ENCODE measurements at regions not wholly inside any gene's neighbourhood (a gene's known extent, or its start where the extent isn't known, plus 50 kb on each side); places are given as distances from the start of the nearest gene placed in this dataset.
"Not testable (repeated sequence)": the region's sequence is repeated elsewhere in the genome, so short reads cannot be mapped to it uniquely, and the experiment has no call there.

DNA sequence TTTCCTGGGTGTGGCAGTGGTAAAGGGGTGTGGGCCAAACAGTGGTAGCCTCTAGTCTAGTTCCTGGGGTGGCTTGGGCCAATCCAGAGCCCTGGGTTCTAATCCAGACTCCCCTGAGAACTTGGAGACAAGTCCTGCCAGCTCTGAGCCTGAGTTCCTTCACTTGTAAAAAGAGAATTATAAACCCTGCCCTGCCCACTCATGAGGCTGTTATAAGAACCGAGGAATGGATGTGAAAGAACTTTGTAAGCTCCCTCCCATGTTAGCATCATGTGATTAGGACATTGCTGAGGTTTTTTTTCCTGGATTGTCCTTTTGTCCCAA lies 131.0 kb downstream of the RRAGC start:
- H4K20me1 ChIP-seq (ENCODE audit: control insufficient read depth, insufficient read depth, low read depth, low read length): no peaks in the 10 kb centered on the region
- H3K4me3 ChIP-seq (ENCODE audit: low read length): no peak overlapping the region
- no peaks in the 10 kb centered on the region for H3K36me3 ChIP-seq (ENCODE audit: control insufficient read depth, low read length)
- H3K9me2 ChIP-seq (replicated peaks; ENCODE audit: control insufficient read depth, low read length): no peaks in the 10 kb centered on the region
- no peak overlapping the region for H3K27ac ChIP-seq (ENCODE audit: low read depth, low read length)
- H3K4me1 ChIP-seq (ENCODE audit: control insufficient read depth, low read length): no peaks in the 10 kb centered on the region
- no peaks in the 10 kb centered on the region for H3F3A ChIP-seq (ENCODE audit: control insufficient read depth, insufficient read depth)
- H3K4me2 ChIP-seq (ENCODE audit: low read length): no peak overlapping the region
- H3K9me3 ChIP-seq (ENCODE audit: control insufficient read depth, insufficient read depth, low read length): no peaks in the 10 kb centered on the region
- peaks cover 33% of the 10 kb centered on the region for H3K27me3 ChIP-seq (ENCODE audit: control insufficient read depth, low read length)
- no peak for TF ChIP-seq EZH2phosphoT487 (IDR thresholded peaks at IDR 0.05; ENCODE audit: borderline replicate concordance, low read length)
- TF ChIP-seq, protein P1, sequence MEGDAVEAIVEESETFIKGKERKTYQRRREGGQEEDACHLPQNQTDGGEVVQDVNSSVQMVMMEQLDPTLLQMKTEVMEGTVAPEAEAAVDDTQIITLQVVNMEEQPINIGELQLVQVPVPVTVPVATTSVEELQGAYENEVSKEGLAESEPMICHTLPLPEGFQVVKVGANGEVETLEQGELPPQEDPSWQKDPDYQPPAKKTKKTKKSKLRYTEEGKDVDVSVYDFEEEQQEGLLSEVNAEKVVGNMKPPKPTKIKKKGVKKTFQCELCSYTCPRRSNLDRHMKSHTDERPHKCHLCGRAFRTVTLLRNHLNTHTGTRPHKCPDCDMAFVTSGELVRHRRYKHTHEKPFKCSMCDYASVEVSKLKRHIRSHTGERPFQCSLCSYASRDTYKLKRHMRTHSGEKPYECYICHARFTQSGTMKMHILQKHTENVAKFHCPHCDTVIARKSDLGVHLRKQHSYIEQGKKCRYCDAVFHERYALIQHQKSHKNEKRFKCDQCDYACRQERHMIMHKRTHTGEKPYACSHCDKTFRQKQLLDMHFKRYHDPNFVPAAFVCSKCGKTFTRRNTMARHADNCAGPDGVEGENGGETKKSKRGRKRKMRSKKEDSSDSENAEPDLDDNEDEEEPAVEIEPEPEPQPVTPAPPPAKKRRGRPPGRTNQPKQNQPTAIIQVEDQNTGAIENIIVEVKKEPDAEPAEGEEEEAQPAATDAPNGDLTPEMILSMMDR (IDR thresholded peaks at IDR 0.05; ENCODE audit: low read depth, low read length, poor library complexity, severe bottlenecking): no peak
- H3K79me2 ChIP-seq (ENCODE audit: control insufficient read depth, low read length): no peaks in the 10 kb centered on the region

- Histone ChIP-seq H3K4me3 (ENCODE audit: low read length) (no peak overlapping the region), H3F3A (ENCODE audit: control insufficient read depth, insufficient read depth) (no peaks in the 10 kb centered on the region), H4K20me1 (ENCODE audit: control insufficient read depth, insufficient read depth, low read depth, low read length) (no peaks in the 10 kb centered on the region), H3K27ac (ENCODE audit: low read depth, low read length) (no peak overlapping the region), H3K4me2 (ENCODE audit: low read length) (no peak overlapping the region), H3K36me3 (ENCODE audit: control insufficient read depth, low read length) (no peaks in the 10 kb centered on the region), H3K4me1 (ENCODE audit: control insufficient read depth, low read length) (no peaks in the 10 kb centered on the region), H3K79me2 (ENCODE audit: control insufficient read depth, low read length) (no peaks in the 10 kb centered on the region), H3K9me2 (replicated peaks; ENCODE audit: control insufficient read depth, low read length) (no peaks in the 10 kb centered on the region), H3K27me3 (ENCODE audit: control insufficient read depth, low read length) (peaks cover 33% of the 10 kb centered on the region), H3K9me3 (ENCODE audit: control insufficient read depth, insufficient read depth, low read length) (no peaks in the 10 kb centered on the region)
- TF ChIP-seq, protein P1 (IDR thresholded peaks at IDR 0.05; ENCODE audit: low read depth, low read length, poor library complexity, severe bottlenecking): no peak
- no peak for TF ChIP-seq EZH2phosphoT487 (IDR thresholded peaks at IDR 0.05; ENCODE audit: borderline replicate concordance, low read length)
Observed at GRCh38 chr1:38727684-38728584, 131.6 kb downstream of the RRAGC start.

DNA sequence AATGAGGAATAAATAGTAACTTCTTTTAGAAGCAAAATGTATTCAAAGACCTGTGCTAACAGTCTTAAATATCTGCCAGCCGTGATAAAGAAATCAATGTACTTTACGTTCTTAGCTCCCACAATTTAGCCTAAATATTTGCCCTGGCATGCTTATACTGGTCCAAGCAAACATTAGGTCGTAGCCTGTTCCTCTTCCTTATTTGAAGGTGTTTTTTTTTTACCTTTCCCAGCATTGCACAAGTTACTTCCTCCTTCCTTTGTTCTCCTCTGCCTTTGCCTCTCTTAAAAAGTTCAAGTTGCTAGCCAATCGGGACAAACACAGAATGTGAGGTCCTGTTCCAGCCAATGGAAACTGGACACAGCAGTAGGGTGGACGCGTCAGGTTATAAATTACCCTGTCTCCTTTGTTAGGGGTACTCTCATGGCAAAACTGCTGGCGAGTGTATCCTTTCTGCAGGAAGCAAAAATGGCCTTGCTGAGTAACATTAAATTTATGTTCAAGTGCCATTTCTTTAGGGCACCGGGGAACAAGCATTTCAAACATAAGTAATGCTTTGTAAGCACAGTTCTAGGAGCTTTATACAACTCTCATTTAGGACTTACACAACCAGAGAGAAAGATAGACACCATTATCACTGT lies 134.1 kb downstream of the RRAGC start:
- not testable (repeated sequence) for H3K9me2 ChIP-seq (replicated peaks; ENCODE audit: control insufficient read depth, low read length); H3K79me2 ChIP-seq (ENCODE audit: control insufficient read depth, low read length); H3K36me3 ChIP-seq (ENCODE audit: control insufficient read depth, low read length); H3K27ac ChIP-seq (ENCODE audit: low read depth, low read length); H3K9me3 ChIP-seq (ENCODE audit: control insufficient read depth, insufficient read depth, low read length); H4K20me1 ChIP-seq (ENCODE audit: control insufficient read depth, insufficient read depth, low read depth, low read length); H3K4me2 ChIP-seq (ENCODE audit: low read length); H3K4me3 ChIP-seq (ENCODE audit: low read length); H3F3A ChIP-seq (ENCODE audit: control insufficient read depth, insufficient read depth); H3K4me1 ChIP-seq (ENCODE audit: control insufficient read depth, low read length)
- peaks cover 30% of the 10 kb centered on the region for H3K27me3 ChIP-seq (ENCODE audit: control insufficient read depth, low read length)

Measured in DOHH2 (cell line).